Liver (tissue), 3 donors: ENCODE measurements at regions not wholly inside any gene's neighbourhood (a gene's known extent, or its start where the extent isn't known, plus 50 kb on each side); places are given as distances from the start of the nearest gene placed in this dataset.

Experiments
- ATF3 ChIP-seq: IDR thresholded peaks from 2 replicates; pipeline ENCODE4 v1.6.1; 2016; ENCODE audit warnings: antibody characterized with exemption
- CTCF ChIP-seq: fragments of 150-350 bp; IDR thresholded peaks from 2 replicates; pipeline ENCODE4 v1.5.1; 2017; ENCODE audit warnings: improper control_type of control experiment, low read depth, low read length; ENCODE audit not compliant: missing input control
- GABPA ChIP-seq, 2 donors: IDR thresholded peaks in 1 of 2; conservative IDR thresholded peaks in 1 of 2; 2 replicates each; pipeline ENCODE4 v1.6.1; 2016; ENCODE audit warnings: antibody characterized with exemption in 2 of 2, mild to moderate bottlenecking in 1 of 2, moderate library complexity in 1 of 2
- HNF4A ChIP-seq, 2 donors: conservative IDR thresholded peaks; 2 replicates each; pipeline ENCODE4 v1.6.1; 2016; ENCODE audit warnings: antibody characterized with exemption in 2 of 2, mild to moderate bottlenecking in 2 of 2
- REST ChIP-seq: IDR thresholded peaks from 2 replicates; pipeline ENCODE4 v1.6.1; 2016; ENCODE audit warnings: antibody characterized with exemption, mild to moderate bottlenecking
- TAF1 ChIP-seq: conservative IDR thresholded peaks from 2 replicates; pipeline ENCODE4 v1.6.1; 2016; ENCODE audit warnings: antibody characterized with exemption, mild to moderate bottlenecking
- donor health status: healthy.
- donor health status: healthy.

GRCh38 chr11:45043755-45044475 lies 93.2 kb upstream of the TP53I11 start:
- TF ChIP-seq REST (no peak), GABPA (IDR thresholded peaks at IDR 0.05 in 1 of 2, conservative IDR thresholded peaks at IDR 0.05 in 1 of 2) (no peak), TAF1 (no peak), ATF3 (no peak), HNF4A (conservative IDR thresholded peaks at IDR 0.05) (no peak), CTCF (no peak)
